ENCODE measurements at regions not wholly inside any gene's neighbourhood (a gene's known extent, or its start where the extent isn't known, plus 50 kb on each side); places are given as distances from the start of the nearest gene placed in this dataset.

DNA sequence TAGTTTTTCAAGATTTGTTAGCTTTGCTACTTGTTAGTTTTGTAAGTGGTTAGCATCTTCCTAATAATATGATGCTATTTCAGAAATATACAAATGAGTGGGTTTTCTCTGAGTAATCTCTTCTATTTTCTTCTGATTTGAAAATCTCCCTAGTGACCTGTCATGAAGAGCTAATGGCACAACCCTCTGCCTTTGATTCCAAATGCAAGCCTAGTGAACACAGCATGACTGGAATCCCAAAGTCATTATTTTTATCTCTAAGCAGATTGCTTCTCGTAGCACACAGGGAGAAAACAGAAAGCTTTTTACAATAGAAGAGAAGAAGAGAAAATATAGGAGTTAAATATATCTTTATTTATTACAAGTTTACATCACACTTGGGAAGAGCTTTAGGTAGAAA is 295.5 kb downstream of the LRATD1 start:
- Histone ChIP-seq H3K4ac (ENCODE audit: low read depth in 1 of 2, low read length in 2 of 2) (no peak overlapping the region), H3K27ac (ENCODE audit: low read length, poor library complexity, severe bottlenecking) (no peak overlapping the region), H3K14ac (ENCODE audit: low read length in 2 of 2) (no peak overlapping the region), H3K18ac (ENCODE audit: low read depth in 1 of 2, low read length in 2 of 2) (no peak overlapping the region), H4K91ac (ENCODE audit: low read length) (no peak overlapping the region), H3K27me3 (ENCODE audit: control insufficient read depth in 1 of 2, insufficient read depth in 1 of 2, low read length in 2 of 2) (no peaks in the 10 kb centered on the region), H2BK5ac (ENCODE audit: low read depth, low read length, poor library complexity, severe bottlenecking) (no peak overlapping the region), H3K36me3 (ENCODE audit: control insufficient read depth in 1 of 2, insufficient read depth in 2 of 2, low read depth in 1 of 2, low read length in 2 of 2) (no peaks in the 10 kb centered on the region), H2BK15ac (ENCODE audit: low read depth, poor library complexity, severe bottlenecking) (no peak overlapping the region), H2BK12ac (ENCODE audit: low read length in 2 of 2) (no peak overlapping the region), H3K4me1 (ENCODE audit: control insufficient read depth, insufficient read depth, low read depth, low read length) (no peaks in the 10 kb centered on the region), H2AK5ac (ENCODE audit: low read length, severe bottlenecking) (no peak overlapping the region), H3K9ac (ENCODE audit: low read length) (no peak overlapping the region), H3K9me3 (ENCODE audit: control insufficient read depth, low read length) (no peaks in the 10 kb centered on the region), H2AFZ (ENCODE audit: low read depth, low read length) (no peak overlapping the region), H4K8ac (ENCODE audit: low read length) (no peak overlapping the region), H3K4me2 (ENCODE audit: low read length, poor library complexity, severe bottlenecking) (no peak overlapping the region), H2BK120ac (ENCODE audit: low read depth, low read length) (no peak overlapping the region), H3K4me3 (ENCODE audit: insufficient read depth in 1 of 2, low read depth in 1 of 2, low read length in 2 of 2) (no peak overlapping the region), H3K79me1 (replicated peaks; ENCODE audit: low read length, poor library complexity, severe bottlenecking) (no peaks in the 10 kb centered on the region), H3K23ac (ENCODE audit: low read length in 2 of 2) (no peak overlapping the region)
- no peak for DNase-seq
- WGBS, result no CpG with 5 or more reads among the region's 1 CpG

DNA sequence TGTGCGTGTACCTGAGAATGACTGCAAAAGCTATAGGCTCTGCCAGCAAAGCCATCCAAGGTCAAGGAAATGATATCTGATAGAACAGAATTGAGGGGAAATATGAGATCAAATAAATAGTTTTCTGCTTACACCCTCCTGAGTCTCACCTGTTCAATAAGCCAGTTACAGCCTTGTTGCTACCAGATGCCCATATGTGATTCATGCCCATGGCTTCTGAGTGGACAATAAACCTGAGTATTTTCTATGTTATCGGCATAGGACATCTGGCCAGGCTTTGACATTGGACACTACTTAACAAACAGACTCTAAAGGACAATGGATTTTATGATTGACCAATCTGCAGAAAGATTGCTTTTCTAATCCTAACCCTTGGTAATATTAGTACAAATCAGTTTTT is 297.9 kb downstream of the LRATD1 start:
- no peak for DNase-seq
- Histone ChIP-seq H3K9ac (ENCODE audit: low read length) (no peak overlapping the region), H3K23ac (ENCODE audit: low read length in 2 of 2) (no peak overlapping the region), H2AFZ (ENCODE audit: low read depth, low read length) (no peak overlapping the region), H3K27ac (ENCODE audit: low read length, poor library complexity, severe bottlenecking) (no peak overlapping the region), H3K4me2 (ENCODE audit: low read length, poor library complexity, severe bottlenecking) (no peak overlapping the region), H3K27me3 (ENCODE audit: control insufficient read depth in 1 of 2, insufficient read depth in 1 of 2, low read length in 2 of 2) (no peaks in the 10 kb centered on the region), H3K18ac (ENCODE audit: low read depth in 1 of 2, low read length in 2 of 2) (no peak overlapping the region), H3K36me3 (ENCODE audit: control insufficient read depth in 1 of 2, insufficient read depth in 2 of 2, low read depth in 1 of 2, low read length in 2 of 2) (no peaks in the 10 kb centered on the region), H3K9me3 (ENCODE audit: control insufficient read depth, low read length) (no peaks in the 10 kb centered on the region), H4K8ac (ENCODE audit: low read length) (no peak overlapping the region), H4K91ac (ENCODE audit: low read length) (no peak overlapping the region), H3K79me1 (replicated peaks; ENCODE audit: low read length, poor library complexity, severe bottlenecking) (no peaks in the 10 kb centered on the region), H3K4me1 (ENCODE audit: control insufficient read depth, insufficient read depth, low read depth, low read length) (no peaks in the 10 kb centered on the region), H2AK5ac (ENCODE audit: low read length, severe bottlenecking) (no peak overlapping the region), H3K14ac (ENCODE audit: low read length in 2 of 2) (no peak overlapping the region), H2BK12ac (ENCODE audit: low read length in 2 of 2) (no peak overlapping the region), H2BK15ac (ENCODE audit: low read depth, poor library complexity, severe bottlenecking) (no peak overlapping the region), H3K4ac (ENCODE audit: low read depth in 1 of 2, low read length in 2 of 2) (no peak overlapping the region), H3K4me3 (ENCODE audit: insufficient read depth in 1 of 2, low read depth in 1 of 2, low read length in 2 of 2) (no peak overlapping the region), H2BK120ac (ENCODE audit: low read depth, low read length) (no peak overlapping the region), H2BK5ac (ENCODE audit: low read depth, low read length, poor library complexity, severe bottlenecking) (no peak overlapping the region)
- WGBS, result 100% methylated on average over 1 of the region's 2 CpGs

DNA sequence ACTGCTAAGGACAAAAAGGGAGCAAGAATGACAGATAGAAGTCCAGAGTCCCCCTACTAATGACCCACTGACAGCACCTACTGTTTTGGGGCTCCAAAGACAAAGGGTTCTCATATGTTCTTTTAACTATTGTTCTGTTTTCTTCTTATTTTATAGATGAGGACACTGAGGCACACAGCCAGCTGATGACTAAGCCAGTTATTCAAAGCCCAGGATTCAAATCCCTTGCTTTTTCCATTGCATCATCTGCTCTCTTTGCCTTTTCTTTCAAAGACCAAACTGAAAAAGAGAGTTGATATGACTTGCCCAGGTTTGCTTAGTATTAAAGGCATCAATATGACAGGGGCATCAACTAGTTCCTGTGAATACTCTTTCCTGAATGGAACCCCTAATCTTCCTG is 299.8 kb downstream of the LRATD1 start:
- Histone ChIP-seq H3K9ac (ENCODE audit: low read length) (no peak overlapping the region), H3K4ac (ENCODE audit: low read depth in 1 of 2, low read length in 2 of 2) (no peak overlapping the region), H2AFZ (ENCODE audit: low read depth, low read length) (no peak overlapping the region), H3K18ac (ENCODE audit: low read depth in 1 of 2, low read length in 2 of 2) (no peak overlapping the region), H2AK5ac (ENCODE audit: low read length, severe bottlenecking) (no peak overlapping the region), H3K14ac (ENCODE audit: low read length in 2 of 2) (no peak overlapping the region), H3K27me3 (ENCODE audit: control insufficient read depth in 1 of 2, insufficient read depth in 1 of 2, low read length in 2 of 2) (no peaks in the 10 kb centered on the region), H4K8ac (ENCODE audit: low read length) (no peak overlapping the region), H3K79me1 (replicated peaks; ENCODE audit: low read length, poor library complexity, severe bottlenecking) (no peaks in the 10 kb centered on the region), H3K36me3 (ENCODE audit: control insufficient read depth in 1 of 2, insufficient read depth in 2 of 2, low read depth in 1 of 2, low read length in 2 of 2) (no peaks in the 10 kb centered on the region), H2BK15ac (ENCODE audit: low read depth, poor library complexity, severe bottlenecking) (no peak overlapping the region), H3K4me2 (ENCODE audit: low read length, poor library complexity, severe bottlenecking) (no peak overlapping the region), H3K4me3 (ENCODE audit: insufficient read depth in 1 of 2, low read depth in 1 of 2, low read length in 2 of 2) (no peak overlapping the region), H2BK5ac (ENCODE audit: low read depth, low read length, poor library complexity, severe bottlenecking) (no peak overlapping the region), H3K4me1 (ENCODE audit: control insufficient read depth, insufficient read depth, low read depth, low read length) (no peaks in the 10 kb centered on the region), H2BK12ac (ENCODE audit: low read length in 2 of 2) (no peak overlapping the region), H3K27ac (ENCODE audit: low read length, poor library complexity, severe bottlenecking) (no peak overlapping the region), H2BK120ac (ENCODE audit: low read depth, low read length) (no peak overlapping the region), H4K91ac (ENCODE audit: low read length) (no peak overlapping the region), H3K9me3 (ENCODE audit: control insufficient read depth, low read length) (peaks cover 7% of the 10 kb centered on the region), H3K23ac (ENCODE audit: low read length in 2 of 2) (no peak overlapping the region)
- no peak for DNase-seq

DNA sequence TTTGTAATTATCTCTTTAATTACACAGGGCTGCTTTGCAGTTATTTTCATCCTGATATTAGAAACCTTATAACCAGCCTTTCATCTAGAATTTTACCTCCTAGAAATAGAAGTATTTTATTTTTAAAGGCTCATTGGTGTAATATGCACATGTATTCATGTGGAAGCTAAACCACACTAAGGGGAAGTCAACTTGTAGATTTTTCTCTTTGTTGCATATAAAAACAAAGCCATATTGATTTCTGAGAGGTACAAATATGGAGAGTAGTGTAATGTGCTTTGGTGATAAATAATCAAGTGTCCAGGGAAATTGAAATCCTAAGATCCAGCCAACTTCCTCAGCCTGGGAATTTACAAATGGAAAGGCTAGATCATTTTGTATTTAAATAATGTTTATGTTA is 301.2 kb downstream of the LRATD1 start:
- H3K79me1 ChIP-seq (replicated peaks; ENCODE audit: low read length, poor library complexity, severe bottlenecking), result no peaks in the 10 kb centered on the region
- H3K4me2 ChIP-seq (ENCODE audit: low read length, poor library complexity, severe bottlenecking), result no peak overlapping the region
- H3K27me3 ChIP-seq (ENCODE audit: control insufficient read depth in 1 of 2, insufficient read depth in 1 of 2, low read length in 2 of 2), result no peaks in the 10 kb centered on the region
- H3K23ac ChIP-seq (ENCODE audit: low read length in 2 of 2), result no peak overlapping the region
- no peak overlapping the region for H4K91ac ChIP-seq (ENCODE audit: low read length)
- H3K4me3 ChIP-seq (ENCODE audit: insufficient read depth in 1 of 2, low read depth in 1 of 2, low read length in 2 of 2), result no peak overlapping the region
- H3K27ac ChIP-seq (ENCODE audit: low read length, poor library complexity, severe bottlenecking), result no peak overlapping the region
- peaks cover 8% of the 10 kb centered on the region for H3K9me3 ChIP-seq (ENCODE audit: control insufficient read depth, low read length)
- H3K9ac ChIP-seq (ENCODE audit: low read length), result no peak overlapping the region
- no peak for DNase-seq
- H2AK5ac ChIP-seq (ENCODE audit: low read length, severe bottlenecking), result no peak overlapping the region
- no peak overlapping the region for H3K14ac ChIP-seq (ENCODE audit: low read length in 2 of 2)
- H2BK5ac ChIP-seq (ENCODE audit: low read depth, low read length, poor library complexity, severe bottlenecking), result no peak overlapping the region
- H2BK15ac ChIP-seq (ENCODE audit: low read depth, poor library complexity, severe bottlenecking), result no peak overlapping the region
- no peak overlapping the region for H2BK120ac ChIP-seq (ENCODE audit: low read depth, low read length)
- no peak overlapping the region for H3K4ac ChIP-seq (ENCODE audit: low read depth in 1 of 2, low read length in 2 of 2)
- no peak overlapping the region for H4K8ac ChIP-seq (ENCODE audit: low read length)
- no peak overlapping the region for H2BK12ac ChIP-seq (ENCODE audit: low read length in 2 of 2)
- no peaks in the 10 kb centered on the region for H3K4me1 ChIP-seq (ENCODE audit: control insufficient read depth, insufficient read depth, low read depth, low read length)
- H2AFZ ChIP-seq (ENCODE audit: low read depth, low read length), result no peak overlapping the region
- no peak overlapping the region for H3K18ac ChIP-seq (ENCODE audit: low read depth in 1 of 2, low read length in 2 of 2)
- H3K36me3 ChIP-seq (ENCODE audit: control insufficient read depth in 1 of 2, insufficient read depth in 2 of 2, low read depth in 1 of 2, low read length in 2 of 2), result no peaks in the 10 kb centered on the region

Measured in mesenchymal stem cell (in vitro differentiated cells and primary cell).